ENCODE measurements at regions not wholly inside any gene's neighbourhood (a gene's known extent, or its start where the extent isn't known, plus 50 kb on each side); places are given as distances from the start of the nearest gene placed in this dataset.

DNA sequence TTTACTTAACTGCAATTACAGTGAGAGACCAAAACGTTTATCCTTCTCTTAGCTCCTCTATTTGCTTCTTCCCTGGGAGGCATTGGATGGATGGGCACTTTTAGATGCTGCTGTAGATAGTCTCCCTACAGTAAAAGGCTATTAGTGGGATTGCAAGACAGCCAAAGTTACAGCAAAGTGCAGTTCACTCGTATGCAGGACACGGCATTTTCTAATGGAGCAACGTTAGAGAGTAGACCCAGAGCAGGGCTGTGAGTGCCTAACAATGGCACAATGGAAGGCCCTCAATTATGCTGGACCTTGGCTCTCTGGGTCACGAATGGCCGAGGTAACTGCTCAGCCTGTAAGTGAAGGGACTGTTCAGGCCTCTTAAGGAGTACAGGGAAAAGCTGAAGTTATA, 605.8 kb upstream of the NOX3 start:
- no peaks in the 10 kb centered on the region for H3K9me3 ChIP-seq (ENCODE audit: control insufficient read depth, low read depth, low read length)
- WGBS (ENCODE audit: insufficient coverage, low lambda C conversion rate) = no CpG with 5 or more reads among the region's 6 CpGs
- no peak overlapping the region for H3K27ac ChIP-seq (ENCODE audit: low read length)

DNA sequence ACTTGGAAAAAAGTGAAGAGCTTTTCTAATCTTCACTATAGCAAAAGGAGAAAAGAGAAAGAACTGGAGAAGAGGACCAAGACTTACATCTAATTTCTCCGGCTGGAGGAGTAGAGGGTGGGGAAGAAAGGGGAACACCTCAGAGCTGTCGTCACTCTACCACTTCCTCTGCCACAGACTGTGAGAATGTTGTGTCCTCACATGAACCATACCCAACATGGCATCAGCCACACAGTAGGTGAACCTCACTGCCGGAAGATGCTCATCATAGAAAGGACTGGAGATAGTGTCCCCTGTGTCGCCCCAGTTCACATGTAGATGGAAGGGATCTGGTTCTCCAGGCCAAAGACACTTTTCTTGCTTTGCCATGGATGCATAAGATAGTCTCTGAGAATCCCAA, 604.4 kb upstream of the NOX3 start:
- Histone ChIP-seq H3K4me3 (ENCODE audit: low read length) (no peak overlapping the region), H3K9me3 (ENCODE audit: control insufficient read depth, low read depth, low read length) (no peaks in the 10 kb centered on the region), H3K27me3 (ENCODE audit: control insufficient read depth, insufficient read depth, low read length) (no peaks in the 10 kb centered on the region), H3K4me1 (ENCODE audit: control insufficient read depth, insufficient read depth, low read length) (no peaks in the 10 kb centered on the region), H3K36me3 (ENCODE audit: control insufficient read depth, insufficient read depth, low read length) (no peaks in the 10 kb centered on the region), H3K27ac (ENCODE audit: low read length) (no peak overlapping the region)
- no peak for DNase-seq
- WGBS (ENCODE audit: insufficient coverage, low lambda C conversion rate) = 86% methylated on average over 1 of the region's 4 CpGs

More for the DNA sequence above, 605.8 kb upstream of the NOX3 start:
- Histone ChIP-seq H3K4me3 (ENCODE audit: low read length) (no peak overlapping the region), H3K4me1 (ENCODE audit: control insufficient read depth, insufficient read depth, low read length) (no peaks in the 10 kb centered on the region), H3K27me3 (ENCODE audit: control insufficient read depth, insufficient read depth, low read length) (no peaks in the 10 kb centered on the region), H3K36me3 (ENCODE audit: control insufficient read depth, insufficient read depth, low read length) (no peaks in the 10 kb centered on the region)
- no peak for DNase-seq

DNA sequence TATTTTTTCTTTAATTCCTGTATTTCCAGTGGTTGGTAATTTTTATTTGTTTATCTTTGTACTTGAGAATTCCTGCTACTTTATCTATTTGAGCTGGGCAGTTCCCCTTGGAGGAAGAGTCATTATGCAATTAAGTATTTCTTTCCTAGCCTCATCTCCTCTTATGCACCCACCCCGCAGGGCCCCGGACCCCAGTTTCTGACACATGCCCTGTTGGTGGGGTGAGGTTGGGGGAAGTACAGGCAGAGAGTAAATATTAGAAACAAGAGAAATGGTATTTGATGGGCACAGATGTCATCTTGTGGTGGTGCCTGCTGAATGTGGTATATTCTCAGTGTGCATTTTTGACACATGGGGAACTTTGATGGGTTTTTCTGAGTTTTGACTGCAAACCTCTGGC, 602.7 kb upstream of the NOX3 start:
- Histone ChIP-seq H3K4me1 (ENCODE audit: control insufficient read depth, insufficient read depth, low read length) (no peaks in the 10 kb centered on the region), H3K4me3 (ENCODE audit: low read length) (no peak overlapping the region), H3K27ac (ENCODE audit: low read length) (no peak overlapping the region), H3K9me3 (ENCODE audit: control insufficient read depth, low read depth, low read length) (no peaks in the 10 kb centered on the region), H3K36me3 (ENCODE audit: control insufficient read depth, insufficient read depth, low read length) (no peaks in the 10 kb centered on the region), H3K27me3 (ENCODE audit: control insufficient read depth, insufficient read depth, low read length) (no peaks in the 10 kb centered on the region)
- no CpG with 5 or more reads among the region's 2 CpGs for WGBS (ENCODE audit: insufficient coverage, low lambda C conversion rate)
- DNase-seq = no peak

DNA sequence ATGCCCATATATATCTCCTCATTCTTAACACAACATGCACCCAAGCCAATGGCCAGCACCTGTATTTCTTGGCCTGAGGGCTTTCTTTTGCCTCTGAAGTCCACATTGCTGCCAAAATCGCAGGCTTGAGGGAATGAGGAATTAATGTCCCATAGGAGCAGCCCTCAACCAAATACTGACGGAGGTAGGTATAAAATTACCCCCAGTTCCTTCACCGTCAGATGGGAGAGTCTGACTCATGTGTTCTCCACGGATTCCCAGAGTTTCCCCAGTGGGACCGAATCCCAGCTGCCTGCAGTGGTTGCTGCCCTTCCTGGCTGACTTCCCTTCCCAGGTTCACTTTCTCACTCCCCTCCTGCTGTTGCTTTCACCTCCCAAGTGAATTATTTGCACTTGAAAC, 602.2 kb upstream of the NOX3 start:
- H3K4me3 ChIP-seq (ENCODE audit: low read length) = no peak overlapping the region
- 100% methylated on average over 1 of the region's 5 CpGs for WGBS (ENCODE audit: insufficient coverage, low lambda C conversion rate)
- no peaks in the 10 kb centered on the region for H3K4me1 ChIP-seq (ENCODE audit: control insufficient read depth, insufficient read depth, low read length)
- no peaks in the 10 kb centered on the region for H3K9me3 ChIP-seq (ENCODE audit: control insufficient read depth, low read depth, low read length)
- H3K36me3 ChIP-seq (ENCODE audit: control insufficient read depth, insufficient read depth, low read length) = no peaks in the 10 kb centered on the region
- DNase-seq = no peak
- no peaks in the 10 kb centered on the region for H3K27me3 ChIP-seq (ENCODE audit: control insufficient read depth, insufficient read depth, low read length)
- no peak overlapping the region for H3K27ac ChIP-seq (ENCODE audit: low read length)

DNA sequence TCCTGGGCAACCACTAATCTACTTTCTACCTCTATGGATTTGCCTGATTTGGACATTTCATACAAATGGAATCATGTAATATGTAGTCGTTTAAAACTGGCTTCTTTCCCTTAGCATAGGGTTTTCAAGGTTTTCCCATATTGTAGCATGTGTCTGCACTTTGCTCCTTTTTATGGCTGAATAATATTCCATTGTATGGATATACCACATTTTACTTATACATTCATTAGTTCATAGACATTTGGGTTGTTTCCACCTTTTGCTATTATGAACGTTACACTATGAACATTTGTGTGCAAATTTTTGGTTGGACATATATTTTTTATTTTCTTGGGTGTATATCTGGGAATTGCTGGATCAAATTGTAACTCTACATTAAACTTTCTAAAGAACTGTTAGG, 600.4 kb upstream of the NOX3 start:
- Histone ChIP-seq H3K4me3 (ENCODE audit: low read length) (no peak overlapping the region), H3K36me3 (ENCODE audit: control insufficient read depth, insufficient read depth, low read length) (no peaks in the 10 kb centered on the region), H3K27me3 (ENCODE audit: control insufficient read depth, insufficient read depth, low read length) (no peaks in the 10 kb centered on the region), H3K4me1 (ENCODE audit: control insufficient read depth, insufficient read depth, low read length) (no peaks in the 10 kb centered on the region), H3K27ac (ENCODE audit: low read length) (no peak overlapping the region), H3K9me3 (ENCODE audit: control insufficient read depth, low read depth, low read length) (no peaks in the 10 kb centered on the region)
- DNase-seq = no peak
- WGBS (ENCODE audit: insufficient coverage, low lambda C conversion rate) = 100% methylated on average over 1 of the region's 2 CpGs

DNA sequence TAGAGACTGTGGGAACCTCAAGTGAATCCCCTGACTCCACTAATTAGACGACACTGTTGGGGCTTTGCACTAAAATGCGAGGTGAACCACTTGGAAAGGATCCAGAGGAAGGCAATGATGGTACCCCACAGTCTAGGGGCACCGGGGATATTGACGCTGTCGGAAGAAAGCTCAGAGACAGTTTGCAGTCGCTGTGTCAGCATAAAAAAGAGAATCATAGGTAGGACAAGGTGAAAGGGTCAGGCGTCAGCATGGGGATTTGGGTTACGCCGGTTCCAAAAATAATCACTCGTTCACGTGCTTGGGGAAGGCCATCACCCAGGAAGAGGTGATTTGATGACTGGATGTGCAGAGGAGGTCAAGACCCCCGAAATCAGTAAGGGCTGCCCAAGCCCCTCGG, 598.0 kb upstream of the NOX3 start:
- no peak for DNase-seq
- H3K4me1 ChIP-seq (ENCODE audit: control insufficient read depth, insufficient read depth, low read length) = no peaks in the 10 kb centered on the region
- no peaks in the 10 kb centered on the region for H3K9me3 ChIP-seq (ENCODE audit: control insufficient read depth, low read depth, low read length)
- 97% methylated on average over 5 of the region's 13 CpGs for WGBS (ENCODE audit: insufficient coverage, low lambda C conversion rate)
- H3K27ac ChIP-seq (ENCODE audit: low read length) = no peak overlapping the region
- H3K4me3 ChIP-seq (ENCODE audit: low read length) = no peak overlapping the region
- H3K27me3 ChIP-seq (ENCODE audit: control insufficient read depth, insufficient read depth, low read length) = no peaks in the 10 kb centered on the region
- H3K36me3 ChIP-seq (ENCODE audit: control insufficient read depth, insufficient read depth, low read length) = no peaks in the 10 kb centered on the region

DNA sequence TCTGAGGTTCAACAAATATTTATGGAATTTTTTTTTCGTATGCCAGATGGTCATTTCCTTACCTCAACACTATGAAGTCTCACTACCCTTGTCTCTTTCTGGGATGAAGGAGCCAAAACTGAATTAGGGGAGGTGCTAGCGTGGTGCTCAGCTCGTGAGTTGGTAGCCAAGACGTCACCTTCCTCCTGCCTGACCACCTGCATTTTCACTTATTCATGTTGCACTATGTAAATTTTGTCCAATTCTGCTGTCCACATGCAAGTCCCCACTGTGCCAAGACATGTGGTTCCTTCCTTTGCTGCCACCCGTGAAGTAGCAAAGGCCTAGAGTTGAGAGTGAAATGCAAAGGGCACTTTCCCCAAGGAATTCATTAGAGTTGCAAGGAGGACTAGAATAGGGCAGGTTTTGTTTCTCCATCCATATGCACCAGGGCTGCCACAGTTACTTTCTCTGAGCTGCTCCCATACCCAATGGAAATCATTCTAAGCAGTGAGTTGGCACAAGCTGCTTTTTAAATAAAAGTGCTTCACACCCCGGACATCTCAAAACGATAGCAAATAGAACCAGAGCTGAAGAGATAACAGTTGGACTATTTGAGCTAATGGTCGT, 591.3 kb upstream of the NOX3 start:
- no peak overlapping the region for H3K4me3 ChIP-seq (ENCODE audit: low read length)
- WGBS (ENCODE audit: insufficient coverage, low lambda C conversion rate) = no CpG with 5 or more reads among the region's 8 CpGs
- H3K27ac ChIP-seq (ENCODE audit: low read length) = no peak overlapping the region
- H3K27me3 ChIP-seq (ENCODE audit: control insufficient read depth, insufficient read depth, low read length) = no peaks in the 10 kb centered on the region
- H3K9me3 ChIP-seq (ENCODE audit: control insufficient read depth, low read depth, low read length) = no peaks in the 10 kb centered on the region
- no peaks in the 10 kb centered on the region for H3K4me1 ChIP-seq (ENCODE audit: control insufficient read depth, insufficient read depth, low read length)
- no peak for DNase-seq
- no peaks in the 10 kb centered on the region for H3K36me3 ChIP-seq (ENCODE audit: control insufficient read depth, insufficient read depth, low read length)

DNA sequence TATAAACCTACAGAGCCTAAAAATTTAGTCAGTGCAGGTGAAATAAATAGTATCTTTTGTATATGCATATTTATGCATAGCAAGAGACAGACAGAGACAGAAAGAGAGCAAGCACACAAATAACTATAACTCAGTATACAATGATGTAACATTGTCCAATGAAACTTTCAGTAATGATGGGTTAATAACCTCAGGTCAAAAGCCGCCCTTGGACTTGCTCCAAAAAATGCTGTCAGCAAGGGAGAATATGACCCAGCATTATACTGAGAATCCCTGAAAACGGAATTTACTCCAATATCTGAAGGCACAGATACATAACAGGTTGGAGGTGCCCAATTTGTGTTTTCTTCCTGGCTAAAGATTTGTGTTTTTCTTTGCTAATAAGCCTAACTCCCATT, 590.6 kb upstream of the NOX3 start:
- DNase-seq = no peak
- no peak overlapping the region for H3K27ac ChIP-seq (ENCODE audit: low read length)
- no peaks in the 10 kb centered on the region for H3K36me3 ChIP-seq (ENCODE audit: control insufficient read depth, insufficient read depth, low read length)
- H3K9me3 ChIP-seq (ENCODE audit: control insufficient read depth, low read depth, low read length) = no peaks in the 10 kb centered on the region
- no CpG with 5 or more reads among the region's 2 CpGs for WGBS (ENCODE audit: insufficient coverage, low lambda C conversion rate)
- H3K4me1 ChIP-seq (ENCODE audit: control insufficient read depth, insufficient read depth, low read length) = no peaks in the 10 kb centered on the region
- H3K4me3 ChIP-seq (ENCODE audit: low read length) = no peak overlapping the region
- H3K27me3 ChIP-seq (ENCODE audit: control insufficient read depth, insufficient read depth, low read length) = no peaks in the 10 kb centered on the region

DNA sequence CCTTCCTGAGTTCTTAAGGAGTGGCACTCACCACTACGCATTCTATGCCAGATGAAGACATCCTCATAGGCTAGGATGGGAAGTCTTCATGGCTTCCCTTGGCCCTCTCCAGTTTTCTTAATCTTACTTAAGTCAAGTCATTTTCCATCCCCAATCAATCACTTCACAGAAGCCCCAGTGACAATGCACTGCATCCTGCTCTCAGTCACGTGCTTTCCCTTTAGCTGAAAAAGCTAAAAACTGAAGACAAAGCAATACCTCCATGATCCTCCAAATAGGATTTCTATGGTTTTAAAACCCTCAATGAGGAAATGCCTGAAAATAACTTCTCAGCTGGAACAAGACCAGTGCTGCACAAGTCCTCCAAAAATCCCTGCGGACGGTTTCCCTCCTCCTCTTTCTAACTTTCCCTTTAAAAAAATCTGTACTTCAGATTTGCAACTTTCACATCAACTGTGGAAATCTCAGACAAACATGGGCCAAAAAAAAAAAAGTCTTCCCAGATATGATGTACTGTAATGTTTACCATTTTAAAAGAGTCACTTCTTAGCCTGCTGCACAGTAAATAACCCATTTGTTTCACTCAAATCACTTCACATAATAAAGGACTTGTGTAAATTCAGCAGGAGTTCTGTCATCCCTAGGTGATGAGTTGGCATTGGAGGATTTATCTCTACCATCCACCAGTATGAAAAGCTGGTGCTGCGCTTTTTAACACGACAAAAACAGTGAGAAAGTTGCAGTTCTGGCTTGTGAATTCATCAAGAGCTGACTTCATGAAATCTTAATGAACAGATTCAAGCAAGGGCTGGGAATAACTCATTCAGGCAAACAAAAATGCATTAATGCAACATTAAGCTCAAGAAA, 590.0 kb upstream of the NOX3 start:
- DNase-seq = no peak
- no peak overlapping the region for H3K27ac ChIP-seq (ENCODE audit: low read length)
- H3K36me3 ChIP-seq (ENCODE audit: control insufficient read depth, insufficient read depth, low read length) = no peaks in the 10 kb centered on the region
- H3K4me1 ChIP-seq (ENCODE audit: control insufficient read depth, insufficient read depth, low read length) = no peaks in the 10 kb centered on the region
- no peaks in the 10 kb centered on the region for H3K27me3 ChIP-seq (ENCODE audit: control insufficient read depth, insufficient read depth, low read length)
- no peaks in the 10 kb centered on the region for H3K9me3 ChIP-seq (ENCODE audit: control insufficient read depth, low read depth, low read length)
- WGBS (ENCODE audit: insufficient coverage, low lambda C conversion rate) = no CpG with 5 or more reads among the region's 6 CpGs
- no peak overlapping the region for H3K4me3 ChIP-seq (ENCODE audit: low read length)

DNA sequence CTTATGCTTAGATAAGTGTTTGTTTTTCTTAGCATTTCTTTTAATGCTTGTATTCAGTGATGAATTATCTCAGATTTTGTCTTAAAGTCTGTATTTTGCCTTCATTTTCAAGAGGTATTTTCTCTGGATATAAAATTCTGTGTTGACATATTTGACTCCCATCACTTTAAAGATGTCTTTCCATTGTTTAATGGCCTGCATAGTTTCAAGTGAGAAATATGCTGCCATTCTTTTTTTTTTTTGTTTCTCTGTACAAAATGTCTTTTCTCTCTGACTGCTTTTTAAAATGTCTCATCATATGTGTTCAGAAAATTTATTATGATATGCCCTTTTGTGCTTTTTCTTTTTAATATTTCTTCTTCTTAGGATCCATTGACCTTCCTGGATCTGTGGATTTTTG, 578.0 kb upstream of the NOX3 start:
- H3K4me3 ChIP-seq (ENCODE audit: low read length) = no peak overlapping the region
- H3K27ac ChIP-seq (ENCODE audit: low read length) = no peak overlapping the region
- DNase-seq = no peak
- H3K27me3 ChIP-seq (ENCODE audit: control insufficient read depth, insufficient read depth, low read length) = no peaks in the 10 kb centered on the region
- H3K4me1 ChIP-seq (ENCODE audit: control insufficient read depth, insufficient read depth, low read length) = no peaks in the 10 kb centered on the region
- no peaks in the 10 kb centered on the region for H3K9me3 ChIP-seq (ENCODE audit: control insufficient read depth, low read depth, low read length)
- H3K36me3 ChIP-seq (ENCODE audit: control insufficient read depth, insufficient read depth, low read length) = no peaks in the 10 kb centered on the region

DNA sequence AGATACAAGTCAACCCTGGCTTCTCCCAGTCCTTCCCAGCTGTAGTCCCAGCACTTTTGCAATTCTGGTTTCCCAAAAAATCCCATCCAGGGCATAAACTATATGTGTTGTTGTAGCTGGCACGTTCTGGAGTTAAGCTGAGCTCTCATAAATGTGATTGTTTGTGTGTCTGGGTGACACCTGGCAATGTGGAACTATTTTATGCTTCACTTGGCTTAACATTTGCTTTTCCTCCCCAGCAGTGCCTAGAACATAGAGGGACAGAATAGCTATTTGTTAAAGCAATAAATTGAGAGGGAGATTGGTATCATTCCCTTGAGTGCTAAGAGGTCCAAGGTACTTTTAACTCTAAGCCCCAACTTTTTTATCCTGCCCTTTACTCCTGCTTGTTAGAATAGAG, 575.9 kb upstream of the NOX3 start:
- Histone ChIP-seq H3K4me3 (ENCODE audit: low read length) (no peak overlapping the region), H3K36me3 (ENCODE audit: control insufficient read depth, insufficient read depth, low read length) (no peaks in the 10 kb centered on the region)
- WGBS (ENCODE audit: insufficient coverage, low lambda C conversion rate) = no CpG with 5 or more reads among the region's 1 CpG

More for the DNA sequence above, 575.9 kb upstream of the NOX3 start:
- no peaks in the 10 kb centered on the region for H3K27me3 ChIP-seq (ENCODE audit: control insufficient read depth, insufficient read depth, low read length)
- H3K27ac ChIP-seq (ENCODE audit: low read length) = no peak overlapping the region
- DNase-seq = no peak
- H3K9me3 ChIP-seq (ENCODE audit: control insufficient read depth, low read depth, low read length) = no peaks in the 10 kb centered on the region
- H3K4me1 ChIP-seq (ENCODE audit: control insufficient read depth, insufficient read depth, low read length) = no peaks in the 10 kb centered on the region

All from large intestine (tissue), 3 donors.